Ovary (tissue), 3 donors: ENCODE measurements at regions not wholly inside any gene's neighbourhood (a gene's known extent, or its start where the extent isn't known, plus 50 kb on each side); places are given as distances from the start of the nearest gene placed in this dataset.

Experiments used
- POLR2A ChIP-seq: fragments of 450-650 bp; IDR thresholded peaks from one replicate; pipeline ENCODE4 v1.6.1; 2017; ENCODE audit warnings: antibody characterized with exemption, mild to moderate bottlenecking, moderate library complexity
- TF ChIP-seq, protein P1 (sequence below), 3 donors: fragments of 450-650 bp in 2 of 3; fragments of 200-600 bp in 1 of 3; IDR thresholded peaks; one replicate each; pipeline versions ENCODE4 v1.5.1 to v1.8.0; 2016 to 2022; ENCODE audit warnings: antibody characterized with exemption in 3 of 3, mild to moderate bottlenecking in 1 of 3
- donor health status: DM: no; HTN: no; CAD: no.

DNA sequence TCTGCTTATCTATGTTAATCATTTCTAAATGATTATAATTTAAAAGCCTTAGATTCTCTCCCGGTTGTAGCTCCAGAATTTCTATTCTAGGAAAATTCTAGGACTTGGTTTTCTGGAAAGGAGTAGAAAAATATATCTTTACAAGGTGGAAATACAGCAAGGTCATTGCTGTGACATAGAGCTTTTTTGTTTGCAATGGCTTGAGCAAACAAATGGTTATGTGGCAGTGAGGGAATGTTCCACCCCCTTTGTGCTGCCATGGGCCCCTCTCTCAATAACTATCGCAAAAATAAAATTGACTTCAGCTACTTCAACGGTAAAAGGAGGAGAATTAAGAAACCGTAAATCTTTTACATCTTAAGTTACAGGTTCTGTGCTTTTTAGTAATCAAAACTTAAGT, 517.1 kb downstream of the EPHA3 start:
- TF ChIP-seq POLR2A = no peak
- TF ChIP-seq, protein P1, sequence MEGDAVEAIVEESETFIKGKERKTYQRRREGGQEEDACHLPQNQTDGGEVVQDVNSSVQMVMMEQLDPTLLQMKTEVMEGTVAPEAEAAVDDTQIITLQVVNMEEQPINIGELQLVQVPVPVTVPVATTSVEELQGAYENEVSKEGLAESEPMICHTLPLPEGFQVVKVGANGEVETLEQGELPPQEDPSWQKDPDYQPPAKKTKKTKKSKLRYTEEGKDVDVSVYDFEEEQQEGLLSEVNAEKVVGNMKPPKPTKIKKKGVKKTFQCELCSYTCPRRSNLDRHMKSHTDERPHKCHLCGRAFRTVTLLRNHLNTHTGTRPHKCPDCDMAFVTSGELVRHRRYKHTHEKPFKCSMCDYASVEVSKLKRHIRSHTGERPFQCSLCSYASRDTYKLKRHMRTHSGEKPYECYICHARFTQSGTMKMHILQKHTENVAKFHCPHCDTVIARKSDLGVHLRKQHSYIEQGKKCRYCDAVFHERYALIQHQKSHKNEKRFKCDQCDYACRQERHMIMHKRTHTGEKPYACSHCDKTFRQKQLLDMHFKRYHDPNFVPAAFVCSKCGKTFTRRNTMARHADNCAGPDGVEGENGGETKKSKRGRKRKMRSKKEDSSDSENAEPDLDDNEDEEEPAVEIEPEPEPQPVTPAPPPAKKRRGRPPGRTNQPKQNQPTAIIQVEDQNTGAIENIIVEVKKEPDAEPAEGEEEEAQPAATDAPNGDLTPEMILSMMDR (IDR thresholded peaks at IDR 0.05) = no peak
